ENCODE measurements at regions not wholly inside any gene's neighbourhood (a gene's known extent, or its start where the extent isn't known, plus 50 kb on each side); places are given as distances from the start of the nearest gene placed in this dataset.

DNA sequence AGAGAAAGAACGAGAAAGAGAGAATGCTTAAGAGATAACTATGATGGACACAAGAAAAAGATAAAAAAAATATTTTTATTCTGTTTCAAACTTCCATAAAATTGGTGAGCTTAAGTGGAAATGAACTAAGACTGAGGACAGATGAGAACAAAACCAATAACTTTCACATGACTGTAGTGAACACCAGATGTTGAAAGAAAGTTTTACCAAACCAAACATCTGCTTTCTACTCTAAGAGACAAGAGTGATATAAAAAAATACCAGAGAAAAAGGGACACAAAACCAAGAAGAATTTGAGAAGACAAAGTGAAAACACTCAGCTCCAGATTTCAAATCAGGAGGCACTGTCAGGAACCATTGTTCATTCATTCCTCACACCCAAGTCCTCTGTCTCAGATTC lies 147.9 kb downstream of the IMPG2 start:
- no peak for DNase-seq (ENCODE audit: low spot score)

DNA sequence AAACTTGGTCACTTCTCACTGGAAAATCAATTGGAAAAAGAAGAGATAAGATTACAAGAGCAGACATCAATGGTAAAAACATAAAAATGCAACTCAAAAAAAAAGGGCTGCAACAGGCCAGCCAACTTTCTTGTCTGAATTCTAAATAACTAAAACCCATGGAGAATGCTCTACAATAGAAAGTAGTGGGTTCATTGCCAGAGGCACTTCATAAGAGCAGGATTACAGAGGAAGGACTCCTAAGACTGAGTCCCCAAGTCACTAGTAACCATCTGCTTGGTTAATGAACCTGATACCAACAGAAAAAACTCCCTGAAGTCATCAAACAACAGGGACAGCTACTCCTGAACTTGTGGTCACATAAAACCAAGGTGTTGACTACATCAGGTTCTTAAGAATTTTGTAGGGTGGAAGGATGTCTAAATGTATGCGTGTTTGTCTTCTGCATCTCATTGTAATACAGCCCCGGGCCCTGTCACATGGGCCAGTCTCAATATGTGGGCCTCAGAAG lies 148.6 kb downstream of the IMPG2 start:
- no peak for DNase-seq (ENCODE audit: low spot score)

DNA sequence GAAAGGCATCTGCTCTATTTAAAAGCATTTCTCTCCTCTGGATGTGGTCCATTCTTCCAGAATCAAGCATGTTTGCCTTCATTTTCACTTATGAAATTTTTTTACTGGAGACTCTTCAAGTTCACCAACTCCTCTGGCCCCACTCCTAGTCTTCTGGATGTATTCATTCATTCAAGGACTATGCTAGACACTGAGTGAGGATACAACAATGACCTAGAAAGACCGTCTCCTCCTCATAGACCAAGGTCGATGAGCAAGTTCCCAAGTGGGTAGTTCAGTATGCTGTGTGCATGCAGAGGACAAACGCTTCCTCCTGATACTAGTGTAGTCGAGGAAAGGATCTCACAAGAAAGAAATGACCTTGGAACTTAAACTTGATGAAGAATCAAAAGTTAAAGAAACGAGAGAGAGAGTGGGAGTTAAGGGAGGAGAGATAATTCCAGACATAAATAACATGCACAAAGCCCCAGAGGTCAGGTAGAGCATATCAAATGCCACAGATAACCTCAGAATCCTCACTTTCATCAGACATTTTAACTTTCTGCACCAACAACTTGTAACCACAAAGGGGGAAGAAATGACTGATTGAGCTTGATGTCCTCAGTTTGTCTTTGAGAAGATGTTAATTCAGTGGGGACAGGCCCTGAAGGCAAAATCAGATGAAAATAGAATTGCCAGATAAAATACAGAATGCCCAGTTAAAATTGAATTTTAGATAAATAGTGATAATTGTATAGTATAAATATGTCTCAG lies 149.4 kb downstream of the IMPG2 start:
- DNase-seq (ENCODE audit: low spot score), result no peak

DNA sequence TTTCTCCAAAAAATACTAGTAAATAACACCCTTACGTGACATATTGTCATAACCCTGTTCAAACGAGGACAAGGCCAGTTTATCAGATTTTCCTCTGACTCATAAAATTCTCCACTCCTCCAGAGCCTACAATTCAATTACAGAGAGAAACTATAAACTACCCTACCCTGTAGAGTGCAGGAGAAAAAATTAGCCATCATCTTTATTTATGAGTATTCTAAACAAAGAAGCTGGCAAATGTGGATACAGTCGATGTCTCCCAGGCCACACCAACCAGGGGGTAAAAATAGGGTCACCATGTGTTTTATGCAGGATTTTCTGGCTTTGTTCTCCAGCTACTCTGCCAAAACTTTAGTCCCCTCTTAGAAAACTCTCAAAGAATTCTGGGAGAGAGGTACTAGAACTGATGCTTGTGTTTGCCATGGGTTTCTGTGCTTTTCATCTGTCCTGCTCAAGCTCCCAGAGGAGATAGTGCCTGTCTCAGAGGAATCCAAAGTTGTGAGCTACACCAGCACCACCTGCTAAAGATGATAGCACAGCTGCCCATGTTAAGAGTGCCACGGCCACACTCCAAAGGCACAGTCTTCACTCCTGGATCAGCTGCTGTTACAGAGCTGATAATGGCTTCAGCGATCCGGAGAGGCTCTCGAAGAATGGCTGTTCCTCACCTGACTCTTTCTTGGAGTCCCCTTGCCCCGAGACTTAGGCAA lies 150.2 kb downstream of the IMPG2 start:
- no peak for DNase-seq (ENCODE audit: low spot score)

DNA sequence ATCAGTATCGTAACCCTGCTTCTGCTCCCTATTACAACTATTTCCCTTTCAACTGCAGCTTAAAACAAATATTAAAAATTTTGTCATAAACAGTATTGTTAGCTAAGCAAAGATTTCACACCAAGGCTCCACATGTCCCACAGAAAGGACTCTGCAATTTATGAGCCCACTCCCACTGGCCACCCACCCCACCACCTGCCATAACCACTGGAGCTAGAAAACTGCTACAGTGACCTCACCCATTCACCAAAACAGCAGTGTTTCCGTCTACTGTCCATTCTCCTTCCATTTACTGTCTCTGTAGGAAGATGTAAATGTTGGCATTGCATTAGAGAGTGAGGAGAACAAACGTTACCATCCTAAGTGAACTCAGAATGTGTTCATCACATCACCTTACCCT lies 150.9 kb downstream of the IMPG2 start:
- no peak for DNase-seq (ENCODE audit: low spot score)

DNA sequence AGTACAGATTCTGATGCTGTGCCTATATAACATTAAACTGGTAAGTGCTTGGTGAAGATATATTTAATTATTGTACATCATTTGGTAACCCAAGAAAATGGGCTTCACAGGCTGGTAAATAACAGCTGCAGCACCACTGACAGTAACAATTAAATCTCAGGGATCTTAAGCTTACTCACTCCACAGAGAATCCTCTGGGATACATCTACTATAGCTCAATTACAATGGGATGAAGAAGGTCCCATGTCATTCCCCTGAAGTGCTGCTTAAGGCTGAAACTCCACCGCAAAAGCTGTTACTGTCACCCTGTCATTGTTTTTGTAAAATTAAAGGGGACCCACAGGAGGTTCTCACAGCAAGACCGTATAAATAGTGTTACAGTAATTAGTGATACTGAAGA lies 153.0 kb downstream of the IMPG2 start:
- DNase-seq (ENCODE audit: low spot score), result no peak

DNA sequence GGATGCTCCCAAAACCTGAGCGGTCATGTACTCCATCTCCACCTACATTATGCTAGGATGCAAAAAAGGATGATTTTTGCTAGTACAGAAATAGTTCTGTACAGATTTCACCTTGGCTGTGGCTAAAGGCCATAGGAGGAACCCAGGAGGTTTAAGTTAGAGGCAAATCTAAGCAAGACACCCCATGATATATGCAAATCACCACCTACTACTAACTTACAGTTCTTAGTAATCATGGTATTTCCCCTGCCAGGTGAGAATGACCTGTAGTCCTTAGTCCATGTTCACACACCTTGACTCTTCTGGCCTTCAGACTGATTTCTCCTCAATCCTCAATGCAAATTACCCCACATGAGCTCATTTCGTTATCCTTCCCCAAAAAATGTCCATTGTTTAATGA lies 154.2 kb downstream of the IMPG2 start:
- DNase-seq (ENCODE audit: low spot score), result no peak

DNA sequence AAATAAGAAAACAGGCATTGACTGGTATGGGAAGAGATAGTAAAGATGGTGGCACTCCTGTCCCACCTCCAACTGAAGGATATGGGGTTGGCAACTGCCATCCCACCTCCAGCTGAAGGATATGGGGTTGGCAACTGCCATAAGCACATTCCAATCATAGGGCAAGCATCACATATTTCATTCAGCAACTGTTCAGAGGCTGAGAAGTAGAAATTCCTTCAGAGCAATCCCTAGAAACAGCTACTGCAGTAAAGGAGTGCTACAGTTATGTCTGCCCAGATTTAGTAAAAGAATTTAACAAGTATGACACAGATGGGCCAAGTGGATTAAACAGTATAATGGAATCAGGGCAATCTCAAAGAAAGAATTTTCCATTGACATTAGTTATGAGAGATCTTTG lies 156.8 kb downstream of the IMPG2 start:
- DNase-seq (ENCODE audit: low spot score), result no peak

DNA sequence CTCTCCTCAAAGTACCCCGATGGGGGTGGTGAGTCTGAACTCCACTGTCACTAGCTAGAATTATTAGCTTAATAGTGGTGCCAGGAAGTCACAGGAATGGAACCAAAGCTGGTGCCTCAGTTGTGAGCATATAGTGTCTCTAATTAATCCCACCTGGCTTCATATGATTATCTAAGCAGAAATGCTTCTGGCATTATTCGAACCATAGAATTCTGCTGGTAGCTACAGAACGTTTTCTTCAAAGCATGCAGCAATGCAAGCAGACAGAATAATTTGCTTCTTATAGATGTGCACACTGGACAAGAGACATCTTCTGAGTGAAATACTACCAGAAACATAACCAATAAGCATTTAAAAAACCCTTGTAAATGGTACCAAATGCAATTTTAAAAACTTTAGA lies 160.9 kb downstream of the IMPG2 start:
- no peak for DNase-seq (ENCODE audit: low spot score)

DNA sequence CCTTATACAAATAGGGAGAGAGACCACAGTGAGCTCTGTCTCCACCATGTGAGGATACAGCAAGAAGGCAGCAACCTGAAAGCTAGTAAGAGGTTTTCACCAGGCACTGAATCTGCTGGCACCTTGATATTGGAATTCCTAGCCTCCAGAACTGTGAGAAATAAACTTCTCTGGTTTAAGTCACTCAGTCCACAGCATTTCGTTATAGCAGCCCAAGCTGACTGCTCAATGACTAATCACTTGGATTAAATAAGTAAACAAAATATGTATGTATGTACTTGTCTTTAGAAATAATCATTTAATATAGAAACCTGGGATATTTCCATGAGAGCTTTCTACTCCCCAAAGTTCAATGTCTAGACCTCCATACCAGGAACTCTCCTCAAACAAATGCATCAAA lies 162.0 kb downstream of the IMPG2 start:
- DNase-seq (ENCODE audit: low spot score), result no peak

DNA sequence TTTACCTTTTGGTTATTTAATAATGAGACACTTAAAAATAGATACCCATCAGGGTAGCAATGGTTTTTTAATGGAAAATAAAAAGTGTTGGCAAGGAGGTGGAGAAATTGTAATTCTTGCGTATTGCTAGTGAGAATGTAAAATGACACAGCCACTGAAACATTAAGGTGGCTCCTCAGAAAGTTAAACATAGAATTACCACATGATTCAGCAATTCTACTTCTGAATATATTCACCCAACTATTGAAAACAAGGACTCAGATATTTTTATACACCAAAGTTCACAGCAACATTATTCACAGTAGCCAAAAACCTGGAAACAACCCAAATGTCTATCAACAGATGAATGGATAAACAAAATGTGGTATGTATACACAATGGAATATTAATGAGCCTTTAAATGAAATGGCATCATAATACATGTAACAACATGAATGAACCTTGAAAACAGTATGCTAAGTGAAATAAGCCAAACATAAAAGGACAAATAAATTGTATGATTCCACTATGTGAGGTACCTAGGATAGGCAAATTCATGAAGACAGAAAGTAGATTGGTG lies 163.5 kb downstream of the IMPG2 start:
- no peak for DNase-seq (ENCODE audit: low spot score)

DNA sequence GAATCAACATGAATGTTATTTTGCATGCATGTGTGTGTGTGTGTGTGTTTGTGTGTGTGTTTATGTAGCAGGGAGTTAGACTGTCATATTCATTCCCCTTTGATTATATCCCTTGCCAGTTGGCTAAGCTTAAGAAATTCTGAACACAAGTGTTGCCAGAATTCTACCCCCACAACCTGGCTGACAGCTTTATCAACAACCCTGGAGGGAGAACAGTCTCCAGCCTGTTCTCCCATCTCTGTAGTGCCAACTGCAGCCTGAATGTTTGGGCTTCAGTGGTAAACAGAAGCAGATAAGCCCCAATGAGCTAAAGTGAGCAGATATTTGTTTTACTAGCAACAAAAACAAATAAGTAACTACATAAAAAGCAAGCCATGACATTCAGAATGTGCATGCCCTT lies 162.6 kb upstream of the ABI3BP start:
- no peak for DNase-seq (ENCODE audit: low spot score)

DNA sequence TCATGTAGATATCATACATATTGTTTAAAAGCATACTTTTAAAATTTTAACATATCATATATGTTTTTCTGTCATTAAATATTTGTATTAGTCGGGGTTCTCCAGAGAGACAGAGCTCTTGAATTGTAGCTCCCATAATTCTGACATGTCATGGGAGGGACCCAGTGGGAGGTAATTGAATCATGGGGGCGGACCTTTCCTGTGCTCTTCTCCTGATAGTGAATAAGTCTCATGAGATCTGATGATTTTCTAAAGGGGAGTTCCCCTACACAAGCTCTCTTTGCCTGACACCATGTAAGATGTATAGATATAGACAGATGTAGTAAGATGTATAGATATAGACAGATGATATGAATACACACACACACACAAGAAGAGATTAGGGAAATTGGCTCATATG lies 161.2 kb upstream of the ABI3BP start:
- DNase-seq (ENCODE audit: low spot score), result no peak

DNA sequence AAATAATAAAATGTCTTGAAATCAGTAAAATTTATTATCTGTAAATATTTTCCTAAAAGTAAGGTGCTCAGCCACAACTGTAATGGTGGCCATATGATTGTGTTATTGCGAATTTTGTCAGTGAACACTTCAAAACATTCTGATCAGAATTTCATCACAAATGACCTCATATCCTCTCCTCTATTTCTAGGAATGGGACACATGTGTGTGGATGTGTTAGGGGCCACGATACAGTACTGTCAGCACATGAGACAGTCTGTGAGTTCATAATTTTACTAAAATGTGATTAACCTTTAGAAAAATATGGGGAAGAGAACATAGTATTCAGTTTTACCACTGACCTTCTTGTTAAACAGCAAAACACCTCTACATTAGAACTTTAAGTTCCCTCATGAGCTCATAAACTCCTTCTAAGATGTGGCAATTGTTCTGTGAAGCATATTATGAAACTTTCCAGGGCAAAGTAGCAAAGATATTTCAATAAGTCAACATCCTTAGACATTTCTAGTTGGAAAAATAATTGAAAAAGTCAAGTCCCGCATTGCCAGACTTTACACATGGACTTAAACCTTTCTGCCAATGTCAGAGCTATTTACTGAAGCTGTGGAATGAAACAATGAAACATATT lies 158.2 kb upstream of the ABI3BP start:
- DNase-seq (ENCODE audit: low spot score), result no peak

DNA sequence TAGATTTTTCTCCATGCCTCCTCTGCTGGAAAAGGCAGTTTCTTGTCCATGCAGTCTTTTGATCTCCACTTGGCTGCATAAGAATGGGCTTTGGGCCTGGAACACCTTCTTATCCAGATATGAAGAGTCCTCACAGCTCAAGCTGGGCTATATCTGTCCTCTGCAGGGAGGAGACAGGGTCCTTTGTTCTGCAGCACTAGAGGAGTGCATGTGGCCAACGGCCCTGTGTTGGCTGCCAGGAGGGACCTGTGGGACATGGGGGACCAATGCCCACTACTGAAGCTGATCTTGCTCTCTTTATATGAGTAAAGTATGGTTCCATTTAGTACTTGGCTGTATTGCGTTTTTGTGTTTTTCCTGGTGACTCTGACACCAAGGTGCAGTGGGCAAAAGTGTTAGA lies 157.3 kb upstream of the ABI3BP start:
- DNase-seq (ENCODE audit: low spot score), result no peak

DNA sequence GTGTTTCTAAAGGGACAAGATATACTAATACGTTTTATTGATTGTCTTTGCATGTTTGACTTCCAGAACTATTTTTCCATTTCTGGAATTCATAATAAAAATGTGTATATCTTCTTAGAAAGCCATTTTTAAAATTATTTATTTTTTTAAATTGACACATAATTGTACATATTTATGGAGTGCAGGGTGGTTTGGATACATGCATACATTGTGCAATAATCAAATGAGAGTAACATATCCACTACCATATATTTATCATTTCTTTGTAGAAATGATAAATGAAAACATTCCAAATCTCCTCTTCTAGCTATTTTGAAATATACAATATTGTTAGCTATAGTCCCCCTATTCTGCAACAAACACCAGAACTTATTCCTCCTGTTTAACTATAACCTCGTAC lies 156.5 kb upstream of the ABI3BP start:
- DNase-seq (ENCODE audit: low spot score), result no peak

DNA sequence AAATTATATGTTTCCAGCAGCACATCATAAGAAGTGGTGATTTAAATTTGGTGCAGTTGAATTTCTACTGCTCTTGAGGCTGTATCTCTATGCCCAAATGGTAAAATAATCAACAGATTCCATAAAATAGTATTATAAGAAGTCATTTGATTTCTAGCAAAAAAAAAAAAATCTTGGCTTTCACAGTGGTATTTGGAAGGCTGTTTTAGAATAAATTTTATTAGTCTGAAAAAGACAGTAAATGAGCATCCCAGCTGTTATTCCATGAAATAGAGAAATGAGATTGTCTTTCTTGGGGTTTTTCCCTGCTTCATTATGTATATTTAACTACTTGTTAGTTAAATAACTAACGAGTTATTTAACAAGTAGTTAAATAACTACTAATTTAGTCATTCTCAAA lies 156.0 kb upstream of the ABI3BP start:
- DNase-seq (ENCODE audit: low spot score), result no peak

DNA sequence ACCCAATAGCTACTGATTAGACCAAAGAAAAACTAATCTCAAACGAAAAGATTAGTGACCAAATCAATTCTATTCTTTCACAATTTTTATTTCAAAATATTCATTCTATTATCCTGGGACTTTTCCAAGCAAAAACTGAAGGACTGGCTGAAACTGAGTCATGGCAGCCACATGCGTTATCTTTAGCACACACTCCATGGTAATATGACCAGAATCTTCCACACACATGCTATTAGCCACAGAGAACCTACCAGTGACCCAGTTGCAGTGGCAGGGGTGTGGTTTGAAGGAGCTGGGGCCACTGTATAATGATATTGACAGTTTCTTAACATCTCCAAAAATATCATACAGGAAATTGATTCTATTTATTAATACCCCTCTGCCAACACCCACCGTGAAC lies 154.8 kb upstream of the ABI3BP start:
- no peak for DNase-seq (ENCODE audit: low spot score)

DNA sequence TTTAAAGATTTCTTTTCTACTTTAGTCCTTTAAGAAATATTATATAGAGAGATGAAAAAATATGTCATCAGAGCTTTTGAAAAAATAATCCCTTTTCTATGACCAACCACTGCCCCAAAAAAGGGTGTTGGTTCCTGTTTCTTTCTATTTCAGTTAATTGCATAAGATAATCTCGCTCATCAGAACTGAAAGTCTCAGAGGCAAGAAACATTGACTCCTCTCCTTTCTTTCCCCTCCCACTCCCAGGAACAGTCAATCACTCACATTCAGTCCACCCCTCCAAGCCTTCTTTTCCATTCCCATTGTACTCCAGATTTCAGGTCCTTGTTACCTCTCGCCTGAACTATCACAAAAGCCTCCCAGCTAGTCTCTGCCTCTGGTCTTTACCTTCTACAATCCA lies 153.7 kb upstream of the ABI3BP start:
- no peak for DNase-seq (ENCODE audit: low spot score)

DNA sequence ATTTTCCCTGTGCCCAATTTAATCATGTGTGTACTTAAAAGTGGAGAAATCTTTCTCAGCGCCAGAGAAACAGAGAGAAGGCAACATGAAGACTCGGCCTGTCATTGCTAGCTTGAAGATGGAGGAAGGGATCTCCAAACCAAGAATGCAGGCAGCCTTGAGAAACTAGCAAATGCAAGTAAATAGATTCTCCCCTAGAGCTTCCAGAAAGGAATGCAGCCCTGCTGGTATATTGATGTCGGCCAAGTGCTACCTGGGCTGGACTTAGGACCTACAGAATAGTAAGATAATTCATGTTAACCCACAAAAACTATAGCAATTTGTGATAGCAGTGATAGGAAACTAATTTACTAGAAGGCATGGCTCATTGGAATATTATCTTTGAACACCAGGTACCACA lies 150.9 kb upstream of the ABI3BP start:
- no peak for DNase-seq (ENCODE audit: low spot score)

DNA sequence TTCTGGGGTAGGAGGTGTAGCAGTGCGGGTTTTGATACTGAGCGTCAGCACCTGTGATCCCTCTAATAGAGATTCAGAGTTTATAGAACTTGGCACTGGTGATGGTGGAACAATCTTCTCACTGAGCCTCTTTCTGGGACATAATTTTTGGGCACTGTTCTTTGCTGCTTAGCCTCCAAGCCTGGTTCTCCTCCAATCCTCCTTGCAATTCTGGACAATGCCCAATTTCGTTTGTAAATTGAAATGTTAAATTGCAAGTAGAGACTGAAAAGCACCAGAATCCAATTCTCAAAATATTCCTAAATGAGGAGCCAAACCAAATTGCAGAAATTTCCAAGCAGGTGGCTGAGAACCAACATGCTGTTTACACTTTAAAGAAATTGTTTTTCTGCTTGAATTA lies 149.8 kb upstream of the ABI3BP start:
- DNase-seq (ENCODE audit: low spot score), result no peak

DNA sequence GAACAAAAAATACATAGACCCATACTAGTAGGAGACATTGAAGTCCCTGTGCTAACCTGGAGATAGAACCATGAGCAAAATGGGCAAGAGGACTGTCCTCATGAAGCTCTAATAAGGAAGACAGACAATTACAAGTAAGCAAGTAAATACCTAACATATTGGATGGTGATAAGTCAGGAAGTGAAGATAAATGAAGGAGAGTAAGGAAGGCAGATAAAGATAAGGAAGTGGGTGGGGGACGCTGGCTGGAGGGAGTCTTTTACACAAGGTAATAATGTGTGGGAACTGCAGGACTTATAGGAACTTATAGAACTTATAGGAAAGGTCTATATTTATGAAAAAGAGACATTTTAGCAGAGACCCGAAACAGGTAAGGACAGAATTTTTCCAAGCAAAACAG lies 148.9 kb upstream of the ABI3BP start:
- no peak for DNase-seq (ENCODE audit: low spot score)

DNA sequence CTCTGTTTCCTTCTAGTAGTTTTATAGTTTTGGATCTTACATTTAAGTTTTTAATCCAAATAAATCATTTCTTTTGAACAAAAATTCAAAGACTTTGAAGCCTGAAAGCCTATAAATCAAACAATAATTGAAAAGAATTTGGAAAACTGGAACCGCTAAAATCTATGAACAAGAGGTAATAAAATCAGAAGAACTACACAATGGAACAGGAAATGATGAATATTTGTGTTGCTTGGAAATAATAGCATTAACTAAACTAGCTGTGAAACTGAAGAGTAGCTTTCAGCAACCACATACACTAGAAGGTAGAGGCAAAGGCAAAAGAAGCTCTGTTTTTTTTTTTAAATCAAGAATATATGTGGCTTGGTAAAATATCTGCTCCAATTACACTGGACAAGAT lies 147.9 kb upstream of the ABI3BP start:
- DNase-seq (ENCODE audit: low spot score), result no peak
